Astrocyte (in vitro differentiated cells and primary cell): ENCODE measurements at regions not wholly inside any gene's neighbourhood (a gene's known extent, or its start where the extent isn't known, plus 50 kb on each side); places are given as distances from the start of the nearest gene placed in this dataset.

Source experiments
- DNase-seq: peaks from one replicate; pipeline ENCODE4 v3.0.0-alpha.2; 2010; ENCODE audit warnings: low read depth
- FAIRE-seq: peaks from 2 replicates; lab custom pipeline; 2011; peaks lifted over from hg19 to GRCh38; lab: Jason Lieb, UNC
- H2AFZ ChIP-seq: 2 replicates; pipeline ENCODE4 v1.6.0; 2012; ENCODE audit warnings: low read depth, low read length, inconsistent platforms
- H3K27ac ChIP-seq: 2 replicates; pipeline ENCODE4 v1.5.1; 2011; ENCODE audit warnings: low read depth, low read length, inconsistent platforms
- H3K27me3 ChIP-seq: 2 replicates; pipeline ENCODE4 v1.6.0; 2011; ENCODE audit warnings: low read length, inconsistent platforms; ENCODE audit not compliant: insufficient read depth
- H3K36me3 ChIP-seq: 2 replicates; pipeline ENCODE4 v1.5.1; 2011; ENCODE audit warnings: low read length, inconsistent platforms; ENCODE audit not compliant: insufficient read depth
- H3K4me1 ChIP-seq: 2 replicates; pipeline ENCODE4 v1.5.1; 2011; ENCODE audit warnings: low read length, inconsistent platforms; ENCODE audit not compliant: insufficient read depth
- H3K4me2 ChIP-seq: 2 replicates; pipeline ENCODE4 v1.6.0; 2012; ENCODE audit warnings: low read length, inconsistent platforms
- H3K4me3 ChIP-seq: 2 replicates; pipeline ENCODE4 v1.5.1; 2011; ENCODE audit warnings: low read depth, mild to moderate bottlenecking, low read length, inconsistent platforms; ENCODE audit not compliant: insufficient read depth
- H3K79me2 ChIP-seq: 2 replicates; pipeline ENCODE4 v1.6.0; 2012; ENCODE audit warnings: mild to moderate bottlenecking, low read length, inconsistent platforms; ENCODE audit not compliant: insufficient read depth
- H3K9ac ChIP-seq: 2 replicates; pipeline ENCODE4 v1.6.0; 2012; ENCODE audit warnings: mild to moderate bottlenecking, low read length, inconsistent platforms
- H3K9me3 ChIP-seq: 2 replicates; pipeline ENCODE4 v1.5.1; 2012; ENCODE audit warnings: low read depth, mild to moderate bottlenecking, low read length, inconsistent platforms; ENCODE audit not compliant: insufficient read depth
- H4K20me1 ChIP-seq: 2 replicates; pipeline ENCODE4 v1.6.0; 2012; ENCODE audit warnings: low read length, inconsistent platforms; ENCODE audit not compliant: insufficient read depth
- H3K27ac Mint-ChIP-seq: one replicate; pipeline ENCODE4 v1.8.0; 2021; ENCODE audit warnings: mild to moderate bottlenecking, mixed read lengths; ENCODE audit not compliant: unreplicated experiment
- H3K27me3 Mint-ChIP-seq: one replicate; pipeline ENCODE4 v1.8.0; 2021; ENCODE audit warnings: low read depth, mixed read lengths; ENCODE audit not compliant: unreplicated experiment
- H3K36me3 Mint-ChIP-seq: one replicate; pipeline ENCODE4 v1.8.0; 2021; ENCODE audit warnings: low read depth, mixed read lengths; ENCODE audit not compliant: unreplicated experiment
- H3K4me1 Mint-ChIP-seq: one replicate; pipeline ENCODE4 v1.8.0; 2021; ENCODE audit warnings: low read depth, mixed read lengths; ENCODE audit not compliant: unreplicated experiment
- H3K4me3 Mint-ChIP-seq: one replicate; pipeline ENCODE4 v1.8.0; 2021; ENCODE audit warnings: mild to moderate bottlenecking, moderate library complexity, mixed read lengths; ENCODE audit not compliant: unreplicated experiment
- H3K9me3 Mint-ChIP-seq: one replicate; pipeline ENCODE4 v1.8.0; 2021; ENCODE audit warnings: mild to moderate bottlenecking, mixed read lengths; ENCODE audit not compliant: unreplicated experiment
- CTCF ChIP-seq: IDR thresholded peaks from 2 replicates; pipeline ENCODE4 v1.5.1; 2011; ENCODE audit warnings: low read depth, mild to moderate bottlenecking, inconsistent platforms, low read length, moderate library complexity; ENCODE audit not compliant: insufficient read depth
- EZH2 ChIP-seq: IDR thresholded peaks from 2 replicates; pipeline ENCODE4 v1.6.1; 2012; ENCODE audit warnings: mild to moderate bottlenecking, low read length, inconsistent platforms; ENCODE audit not compliant: insufficient read depth

- no peak overlapping the region for H3K4me3 ChIP-seq
- no peaks in the 10 kb centered on the region for H3K36me3 ChIP-seq
- no peak overlapping the region for H3K4me2 ChIP-seq
- no peak overlapping the region for H2AFZ ChIP-seq
- no peaks in the 10 kb centered on the region for H3K9me3 Mint-ChIP-seq
- no peaks in the 10 kb centered on the region for H3K79me2 ChIP-seq
- H3K4me1 Mint-ChIP-seq, result no peaks in the 10 kb centered on the region
- H3K27me3 ChIP-seq, result no peaks in the 10 kb centered on the region
- H3K27ac Mint-ChIP-seq, result no peak overlapping the region
- TF ChIP-seq CTCF, result no peak
- TF ChIP-seq EZH2, result no peak
- no peaks in the 10 kb centered on the region for H3K9me3 ChIP-seq
- H3K4me3 Mint-ChIP-seq, result no peak overlapping the region
- H3K9ac ChIP-seq, result no peak overlapping the region
- no peak overlapping the region for H3K27ac ChIP-seq
- no peak for FAIRE-seq
- no peaks in the 10 kb centered on the region for H3K4me1 ChIP-seq
- no peaks in the 10 kb centered on the region for H3K27me3 Mint-ChIP-seq
- no peak for DNase-seq
- H3K36me3 Mint-ChIP-seq, result no peaks in the 10 kb centered on the region
- H4K20me1 ChIP-seq, result no peaks in the 10 kb centered on the region
These were observed 974.9 kb downstream of the PCDH18 start for GRCh38 chr4:136557396-136557795.

- Histone ChIP-seq H3K9me3 (no peaks in the 10 kb centered on the region), H4K20me1 (no peaks in the 10 kb centered on the region), H2AFZ (no peak overlapping the region), H3K79me2 (no peaks in the 10 kb centered on the region), H3K4me2 (no peak overlapping the region), H3K4me3 (no peak overlapping the region), H3K4me1 (no peaks in the 10 kb centered on the region), H3K27me3 (no peaks in the 10 kb centered on the region), H3K36me3 (no peaks in the 10 kb centered on the region), H3K9ac (no peak overlapping the region), H3K27ac (no peak overlapping the region)
- Mint-ChIP-seq H3K27ac (no peak overlapping the region), H3K9me3 (no peaks in the 10 kb centered on the region), H3K36me3 (no peaks in the 10 kb centered on the region), H3K4me1 (no peaks in the 10 kb centered on the region), H3K27me3 (no peaks in the 10 kb centered on the region), H3K4me3 (no peak overlapping the region)
- FAIRE-seq (no peak), DNase-seq (no peak)
- TF ChIP-seq CTCF (no peak), EZH2 (no peak)
These were observed 978.3 kb downstream of the PCDH18 start for GRCh38 chr4:136554033-136554432.

- no peak for TF ChIP-seq EZH2
- TF ChIP-seq CTCF, result no peak
- H3K36me3 Mint-ChIP-seq, result no peaks in the 10 kb centered on the region
- no peaks in the 10 kb centered on the region for H3K79me2 ChIP-seq
- DNase-seq (no peak), FAIRE-seq (no peak)
- H3K4me1 Mint-ChIP-seq, result no peaks in the 10 kb centered on the region
- no peaks in the 10 kb centered on the region for H3K27me3 Mint-ChIP-seq
- H3K4me3 Mint-ChIP-seq, result no peak overlapping the region
- no peaks in the 10 kb centered on the region for H4K20me1 ChIP-seq
- no peaks in the 10 kb centered on the region for H3K36me3 ChIP-seq
- no peak overlapping the region for H3K27ac ChIP-seq
- no peak overlapping the region for H3K27ac Mint-ChIP-seq
- no peak overlapping the region for H3K4me2 ChIP-seq
- no peak overlapping the region for H3K4me3 ChIP-seq
- H3K27me3 ChIP-seq, result no peaks in the 10 kb centered on the region
- no peak overlapping the region for H3K9ac ChIP-seq
- no peaks in the 10 kb centered on the region for H3K9me3 Mint-ChIP-seq
- no peak overlapping the region for H2AFZ ChIP-seq
- no peaks in the 10 kb centered on the region for H3K9me3 ChIP-seq
- H3K4me1 ChIP-seq, result no peaks in the 10 kb centered on the region
These were observed 980.5 kb downstream of the PCDH18 start for GRCh38 chr4:136551753-136552152.
